ENCODE measurements at regions not wholly inside any gene's neighbourhood (a gene's known extent, or its start where the extent isn't known, plus 50 kb on each side); places are given as distances from the start of the nearest gene placed in this dataset.

DNA sequence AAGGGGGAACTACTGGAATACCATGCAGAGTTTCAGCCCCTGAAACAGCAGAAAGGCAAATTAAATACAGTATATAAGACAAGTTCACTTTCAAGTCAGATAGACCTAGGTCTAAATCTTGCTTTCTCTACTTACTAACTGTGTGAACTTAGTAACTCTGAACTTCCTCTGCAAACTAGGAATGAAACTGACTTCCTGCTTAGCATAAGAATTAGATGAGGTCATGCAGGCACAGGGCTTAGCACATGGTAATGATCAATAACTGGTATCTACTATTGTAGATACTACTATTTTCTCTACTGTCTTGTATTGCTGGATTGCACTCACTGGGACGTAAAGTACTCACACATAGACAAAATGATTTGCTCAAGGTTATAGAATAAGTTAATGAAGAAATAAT lies 51.5 kb upstream of the MTNR1B start:
- Histone ChIP-seq H3K27me3 (no peaks in the 10 kb centered on the region), H3K4me3 (ENCODE audit: low read depth, low read length) (no peak overlapping the region), H3K4me1 (peaks cover 17% of the 10 kb centered on the region), H3K36me3 (no peaks in the 10 kb centered on the region), H3K9me3 (no peaks in the 10 kb centered on the region)
- DNase-seq: no peak
- TF ChIP-seq, protein P1, sequence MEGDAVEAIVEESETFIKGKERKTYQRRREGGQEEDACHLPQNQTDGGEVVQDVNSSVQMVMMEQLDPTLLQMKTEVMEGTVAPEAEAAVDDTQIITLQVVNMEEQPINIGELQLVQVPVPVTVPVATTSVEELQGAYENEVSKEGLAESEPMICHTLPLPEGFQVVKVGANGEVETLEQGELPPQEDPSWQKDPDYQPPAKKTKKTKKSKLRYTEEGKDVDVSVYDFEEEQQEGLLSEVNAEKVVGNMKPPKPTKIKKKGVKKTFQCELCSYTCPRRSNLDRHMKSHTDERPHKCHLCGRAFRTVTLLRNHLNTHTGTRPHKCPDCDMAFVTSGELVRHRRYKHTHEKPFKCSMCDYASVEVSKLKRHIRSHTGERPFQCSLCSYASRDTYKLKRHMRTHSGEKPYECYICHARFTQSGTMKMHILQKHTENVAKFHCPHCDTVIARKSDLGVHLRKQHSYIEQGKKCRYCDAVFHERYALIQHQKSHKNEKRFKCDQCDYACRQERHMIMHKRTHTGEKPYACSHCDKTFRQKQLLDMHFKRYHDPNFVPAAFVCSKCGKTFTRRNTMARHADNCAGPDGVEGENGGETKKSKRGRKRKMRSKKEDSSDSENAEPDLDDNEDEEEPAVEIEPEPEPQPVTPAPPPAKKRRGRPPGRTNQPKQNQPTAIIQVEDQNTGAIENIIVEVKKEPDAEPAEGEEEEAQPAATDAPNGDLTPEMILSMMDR (IDR thresholded peaks at IDR 0.05; ENCODE audit: low read depth, low read length): no peak

DNA sequence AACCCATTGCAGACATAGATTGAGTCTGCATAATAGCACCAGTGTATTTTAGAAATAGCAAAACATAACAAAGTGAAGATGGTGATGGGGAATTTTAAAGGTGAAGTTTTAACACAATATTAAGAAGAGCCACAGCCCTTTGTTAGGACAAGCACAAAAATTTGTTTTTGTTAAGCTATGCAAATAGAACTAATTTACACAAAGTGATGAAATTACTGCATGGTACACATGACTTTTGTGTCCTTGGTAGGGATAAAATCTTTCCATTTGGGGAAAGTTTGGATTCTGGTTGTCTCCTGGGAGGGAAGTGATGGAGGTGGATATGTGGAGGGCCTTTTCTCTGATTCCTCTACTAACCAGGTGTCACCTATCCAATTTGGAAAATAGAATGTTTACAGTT lies 50.4 kb upstream of the MTNR1B start:
- H3K4me1 ChIP-seq: peaks cover 17% of the 10 kb centered on the region
- no peaks in the 10 kb centered on the region for H3K9me3 ChIP-seq
- no peak overlapping the region for H3K4me3 ChIP-seq (ENCODE audit: low read depth, low read length)
- TF ChIP-seq, protein P1 (IDR thresholded peaks at IDR 0.05; ENCODE audit: low read depth, low read length): no peak
- H3K27me3 ChIP-seq: no peaks in the 10 kb centered on the region
- no peak for DNase-seq
- no peaks in the 10 kb centered on the region for H3K36me3 ChIP-seq
